IPS-20b (cell line): ENCODE measurements at regions not wholly inside any gene's neighbourhood (a gene's known extent, or its start where the extent isn't known, plus 50 kb on each side); places are given as distances from the start of the nearest gene placed in this dataset.

Experiments used
- H3K27ac ChIP-seq: one replicate; pipeline ENCODE4 v1.5.1; 2013; ENCODE audit warnings: low read length
- H3K27me3 ChIP-seq: 2 replicates; pipeline ENCODE4 v1.6.1; 2013; ENCODE audit warnings: mild to moderate bottlenecking, low read length, inconsistent platforms; ENCODE audit not compliant: insufficient read depth
- H3K36me3 ChIP-seq: 2 replicates; pipeline ENCODE4 v1.6.1; 2013; ENCODE audit warnings: low read depth, mild to moderate bottlenecking, inconsistent platforms, low read length, moderate library complexity; ENCODE audit not compliant: insufficient read depth
- H3K4me1 ChIP-seq: 2 replicates; pipeline ENCODE4 v1.6.1; 2013; ENCODE audit warnings: mild to moderate bottlenecking, control low read depth, inconsistent platforms, low read length, moderate library complexity; ENCODE audit not compliant: insufficient read depth
- H3K4me3 ChIP-seq: 2 replicates; pipeline ENCODE4 v1.5.1; 2013; ENCODE audit warnings: mild to moderate bottlenecking, low read length, inconsistent platforms
- H3K9ac ChIP-seq: 2 replicates; pipeline ENCODE4 v1.6.1; 2013; ENCODE audit warnings: low read depth, mild to moderate bottlenecking, inconsistent platforms, low read length, moderate library complexity
- H3K9me3 ChIP-seq: 2 replicates; pipeline ENCODE4 v1.6.1; 2013; ENCODE audit warnings: mild to moderate bottlenecking, low read depth, low read length, inconsistent platforms; ENCODE audit not compliant: insufficient read depth

DNA sequence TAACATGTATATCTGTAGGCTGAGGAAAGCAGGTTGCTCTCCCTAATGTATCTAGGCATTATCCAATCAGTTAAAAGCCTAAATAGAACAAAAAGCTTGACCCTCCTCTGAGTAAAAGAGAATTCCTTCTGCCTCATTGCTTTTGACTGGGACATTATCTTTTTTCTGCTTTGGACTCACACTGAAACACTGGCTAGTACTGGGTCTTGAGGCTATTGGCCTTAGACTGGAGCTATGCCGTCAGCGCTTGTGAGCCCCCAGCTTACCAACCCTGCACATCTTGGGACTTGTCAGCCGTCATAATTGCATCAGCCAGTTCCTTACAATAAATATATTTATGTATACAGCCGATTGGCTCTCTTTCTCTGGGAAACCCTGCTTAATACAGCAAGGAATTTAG is 206.8 kb upstream of the ARHGAP24 start:
- H3K4me3 ChIP-seq: no peak overlapping the region
- no peaks in the 10 kb centered on the region for H3K27me3 ChIP-seq
- peaks cover 2% of the 10 kb centered on the region; the same call in 1 of the 2 replicates for H3K9me3 ChIP-seq
- H3K9ac ChIP-seq: no peak overlapping the region
- H3K36me3 ChIP-seq: no peaks in the 10 kb centered on the region
- no peak overlapping the region for H3K27ac ChIP-seq
- no peaks in the 10 kb centered on the region for H3K4me1 ChIP-seq

DNA sequence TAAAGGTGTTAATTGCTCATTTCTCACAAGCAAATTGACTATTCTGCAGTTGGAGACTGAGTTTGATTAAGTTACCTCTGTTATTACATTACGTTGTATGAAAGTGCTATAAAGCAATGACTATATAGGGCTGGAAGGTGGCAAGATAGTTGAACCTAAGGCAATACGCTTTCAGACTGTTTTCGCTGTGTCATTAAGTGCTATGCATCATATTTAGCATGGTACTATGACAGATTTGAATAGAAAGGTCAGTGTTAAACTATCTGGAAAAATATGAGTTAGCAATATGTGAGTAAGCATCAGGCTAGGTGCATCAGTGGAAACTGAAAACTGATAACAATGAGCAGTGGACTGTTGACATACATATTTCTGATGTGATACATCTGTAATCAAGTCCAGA is 206.0 kb upstream of the ARHGAP24 start:
- Histone ChIP-seq H3K27me3 (no peaks in the 10 kb centered on the region), H3K9me3 (peaks cover 7% of the 10 kb centered on the region), H3K4me3 (no peak overlapping the region), H3K9ac (no peak overlapping the region), H3K36me3 (no peaks in the 10 kb centered on the region), H3K4me1 (no peaks in the 10 kb centered on the region), H3K27ac (no peak overlapping the region)

DNA sequence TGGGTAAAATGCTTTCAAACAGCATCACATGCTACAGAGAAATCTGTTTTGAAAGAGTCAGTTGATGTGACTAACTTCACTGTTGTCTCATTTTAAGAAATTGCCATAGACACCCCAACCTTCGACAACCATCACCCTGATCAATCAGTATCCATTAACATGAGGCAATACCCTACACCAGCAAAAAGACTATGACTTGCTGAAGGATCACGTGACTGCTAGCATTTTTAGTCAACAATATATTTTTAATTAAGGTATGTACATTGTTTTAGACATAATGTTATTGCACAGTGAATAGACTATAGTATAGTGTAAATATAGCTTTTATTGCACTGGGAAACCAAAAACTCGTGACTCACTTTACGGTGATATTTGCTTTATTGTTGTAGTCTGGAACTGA is 200.0 kb upstream of the ARHGAP24 start:
- H3K4me3 ChIP-seq: no peak overlapping the region
- H3K36me3 ChIP-seq: no peaks in the 10 kb centered on the region
- no peaks in the 10 kb centered on the region for H3K27me3 ChIP-seq
- no peaks in the 10 kb centered on the region for H3K4me1 ChIP-seq
- H3K9ac ChIP-seq: no peak overlapping the region
- no peak overlapping the region for H3K27ac ChIP-seq
- H3K9me3 ChIP-seq: peaks cover 10% of the 10 kb centered on the region

DNA sequence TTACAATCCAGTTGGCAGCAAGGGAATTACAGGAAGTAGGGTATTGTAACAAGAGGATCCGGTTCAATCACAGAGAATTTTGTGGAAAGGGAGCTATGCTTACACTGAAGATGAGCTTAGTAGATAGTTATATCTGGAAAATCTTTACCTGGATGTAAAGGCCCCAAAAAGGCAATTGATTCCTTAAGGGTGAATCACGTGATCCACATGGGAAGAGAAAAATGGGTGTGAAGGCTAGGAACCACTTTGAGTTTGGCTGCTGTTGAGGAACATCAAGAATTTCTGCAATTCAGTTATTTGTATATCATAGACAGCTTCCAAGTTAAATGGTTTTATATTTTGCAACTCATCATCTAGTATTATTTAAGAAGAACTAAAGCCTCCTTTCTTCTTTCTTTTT is 194.0 kb upstream of the ARHGAP24 start:
- H3K9ac ChIP-seq: no peak overlapping the region
- no peak overlapping the region for H3K27ac ChIP-seq
- no peaks in the 10 kb centered on the region for H3K36me3 ChIP-seq
- no peaks in the 10 kb centered on the region for H3K4me1 ChIP-seq
- H3K27me3 ChIP-seq: no peaks in the 10 kb centered on the region
- H3K9me3 ChIP-seq: no peaks in the 10 kb centered on the region
- no peak overlapping the region for H3K4me3 ChIP-seq

DNA sequence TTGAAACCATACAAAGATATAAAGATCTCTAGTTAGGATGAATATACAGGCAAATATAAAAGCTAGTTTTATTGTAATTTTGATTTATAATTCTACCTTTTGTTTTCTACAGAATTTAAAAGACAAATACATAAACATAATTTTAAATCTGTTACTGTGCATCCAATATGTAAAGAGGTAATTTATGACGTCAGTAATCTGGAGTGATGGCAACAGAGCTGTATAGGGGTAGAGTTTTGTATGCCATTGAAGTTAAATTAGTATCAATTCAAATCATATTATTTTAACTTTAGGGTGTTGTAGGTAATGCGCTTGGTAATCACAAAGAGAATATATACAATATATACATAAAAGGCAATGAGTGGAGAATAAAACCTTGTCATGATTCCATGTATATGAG is 183.7 kb upstream of the ARHGAP24 start:
- H3K9me3 ChIP-seq: no peaks in the 10 kb centered on the region
- no peaks in the 10 kb centered on the region for H3K27me3 ChIP-seq
- no peaks in the 10 kb centered on the region for H3K4me1 ChIP-seq
- no peak overlapping the region for H3K9ac ChIP-seq
- no peak overlapping the region for H3K27ac ChIP-seq
- no peak overlapping the region for H3K4me3 ChIP-seq
- H3K36me3 ChIP-seq: no peaks in the 10 kb centered on the region

DNA sequence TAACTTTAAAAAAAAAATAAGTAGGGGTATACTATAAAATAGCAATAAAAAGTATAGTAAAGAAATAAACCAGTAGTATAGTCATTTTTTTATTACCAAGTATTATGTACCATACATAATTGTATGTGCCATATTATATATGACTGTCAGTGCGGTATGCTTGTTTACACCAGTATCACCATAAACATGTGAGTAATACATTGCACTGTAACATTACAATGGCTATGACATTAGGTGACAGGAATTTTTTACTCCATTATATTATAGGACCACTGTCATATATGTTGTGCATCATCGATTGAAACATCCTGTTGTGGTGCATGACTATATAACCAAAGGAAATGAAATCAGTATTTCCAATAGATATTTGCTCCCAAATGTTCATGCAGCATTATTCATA is 176.9 kb upstream of the ARHGAP24 start:
- no peaks in the 10 kb centered on the region for H3K36me3 ChIP-seq
- H3K27me3 ChIP-seq: no peaks in the 10 kb centered on the region
- H3K4me3 ChIP-seq: no peak overlapping the region
- H3K9ac ChIP-seq: no peak overlapping the region
- no peak overlapping the region for H3K27ac ChIP-seq
- peaks cover 6% of the 10 kb centered on the region; the same call in 1 of the 2 replicates for H3K4me1 ChIP-seq
- no peaks in the 10 kb centered on the region for H3K9me3 ChIP-seq

DNA sequence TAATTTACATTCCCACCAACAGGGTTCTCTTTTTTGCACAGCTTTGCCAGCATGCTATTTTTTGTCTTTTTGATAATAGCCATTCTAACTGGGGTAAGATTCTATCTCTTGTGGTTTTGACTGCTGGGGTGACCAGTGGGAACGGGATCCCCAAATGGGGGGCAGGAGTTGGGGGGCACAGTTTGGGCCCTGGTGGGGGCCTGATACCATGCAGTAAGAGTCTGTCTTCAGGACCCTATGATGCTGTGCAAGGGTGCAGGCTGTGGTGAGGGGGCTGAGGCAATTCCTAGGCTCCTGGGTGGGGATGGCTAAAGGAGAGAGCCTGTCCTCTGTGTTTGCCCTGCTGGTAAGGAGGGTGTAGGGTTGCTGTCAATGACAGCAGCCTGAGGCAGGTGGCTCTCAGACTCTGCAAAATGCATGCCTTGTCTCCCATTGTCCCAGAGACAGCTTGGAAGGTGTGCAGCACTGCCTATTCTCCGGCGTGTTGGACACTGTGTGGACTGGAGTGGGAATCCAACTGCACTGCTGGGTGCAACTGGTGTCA is 172.7 kb upstream of the ARHGAP24 start:
- H3K27ac ChIP-seq: no peak overlapping the region
- H3K36me3 ChIP-seq: no peaks in the 10 kb centered on the region
- no peak overlapping the region for H3K9ac ChIP-seq

DNA sequence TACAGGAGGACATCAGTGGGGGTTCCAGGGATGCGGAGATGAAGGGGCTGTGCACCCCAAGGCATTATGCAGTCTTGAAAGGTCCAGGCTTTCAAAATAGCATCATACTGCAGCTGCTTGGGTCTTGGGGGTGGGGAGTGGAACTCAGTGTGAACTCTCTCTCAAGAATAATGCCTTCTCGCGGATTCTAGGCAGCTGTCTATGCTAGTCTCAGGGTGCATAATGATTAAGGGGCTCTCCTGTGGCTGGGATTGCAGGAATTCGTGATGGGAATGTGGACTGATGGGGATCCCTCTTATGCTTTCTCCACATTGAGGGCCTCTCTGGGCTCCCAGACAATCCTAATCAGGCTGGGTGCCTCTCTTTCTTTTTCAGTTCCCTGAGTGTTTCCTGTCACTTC is 172.2 kb upstream of the ARHGAP24 start:
- Histone ChIP-seq H3K4me3 (no peak overlapping the region), H3K27ac (no peak overlapping the region), H3K9ac (no peak overlapping the region), H3K4me1 (peaks cover 14% of the 10 kb centered on the region; the same call in 1 of the 2 replicates), H3K36me3 (no peaks in the 10 kb centered on the region), H3K27me3 (no peaks in the 10 kb centered on the region), H3K9me3 (no peaks in the 10 kb centered on the region)

More for the DNA sequence above, 172.7 kb upstream of the ARHGAP24 start:
- Histone ChIP-seq H3K9me3 (no peaks in the 10 kb centered on the region), H3K4me3 (no peak overlapping the region), H3K4me1 (peaks cover 14% of the 10 kb centered on the region; the same call in 1 of the 2 replicates), H3K27me3 (no peaks in the 10 kb centered on the region)

DNA sequence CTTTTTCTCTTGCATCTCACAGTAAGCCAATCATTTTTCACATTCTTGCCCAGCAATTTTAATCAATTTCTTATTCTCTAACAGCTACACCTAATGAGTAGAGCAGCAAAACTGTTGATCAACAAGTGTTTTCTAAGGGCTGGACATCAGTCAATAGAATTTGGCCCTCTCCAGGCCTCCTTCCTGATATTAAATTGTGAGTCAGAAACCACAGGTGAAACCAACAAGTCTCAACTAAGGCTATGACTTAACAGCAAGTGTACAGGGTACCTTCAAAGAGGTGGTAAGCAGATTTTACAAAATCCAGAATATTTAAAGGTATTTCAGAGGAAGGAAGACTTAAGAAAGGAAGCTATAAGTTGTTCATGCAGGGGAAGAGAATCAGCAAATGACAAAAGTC is 156.5 kb upstream of the ARHGAP24 start:
- H3K27ac ChIP-seq: no peak overlapping the region
- H3K27me3 ChIP-seq: no peaks in the 10 kb centered on the region
- no peaks in the 10 kb centered on the region for H3K4me1 ChIP-seq
- H3K36me3 ChIP-seq: 0 out of 2 replicates have a peak, but pooled peaks cover 3% of the 10 kb centered on the region
- no peak overlapping the region for H3K9ac ChIP-seq
- H3K4me3 ChIP-seq: no peak overlapping the region
- peaks cover 33% of the 10 kb centered on the region for H3K9me3 ChIP-seq

DNA sequence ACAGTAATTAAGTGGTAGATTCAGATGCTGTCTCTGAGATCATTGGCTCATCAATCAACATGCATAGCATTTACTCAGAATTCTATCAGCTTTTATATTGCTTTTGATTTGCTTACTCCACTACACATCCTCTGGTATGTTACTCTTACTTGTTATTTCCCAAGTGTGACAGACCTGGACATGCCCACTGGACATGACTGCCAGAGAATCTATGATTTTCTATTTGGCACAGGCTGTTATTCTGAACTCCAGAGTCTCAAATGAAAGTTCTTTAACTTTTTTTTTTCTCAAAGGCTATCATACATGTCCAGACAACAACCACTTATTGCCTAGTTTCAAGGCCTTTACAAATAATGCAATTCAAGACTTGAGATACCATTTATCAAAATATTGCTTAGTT is 116.1 kb upstream of the ARHGAP24 start:
- Histone ChIP-seq H3K9ac (no peak overlapping the region), H3K27ac (no peak overlapping the region), H3K27me3 (no peaks in the 10 kb centered on the region), H3K4me1 (no peaks in the 10 kb centered on the region), H3K36me3 (no peaks in the 10 kb centered on the region), H3K4me3 (no peak overlapping the region), H3K9me3 (peaks cover 11% of the 10 kb centered on the region)

DNA sequence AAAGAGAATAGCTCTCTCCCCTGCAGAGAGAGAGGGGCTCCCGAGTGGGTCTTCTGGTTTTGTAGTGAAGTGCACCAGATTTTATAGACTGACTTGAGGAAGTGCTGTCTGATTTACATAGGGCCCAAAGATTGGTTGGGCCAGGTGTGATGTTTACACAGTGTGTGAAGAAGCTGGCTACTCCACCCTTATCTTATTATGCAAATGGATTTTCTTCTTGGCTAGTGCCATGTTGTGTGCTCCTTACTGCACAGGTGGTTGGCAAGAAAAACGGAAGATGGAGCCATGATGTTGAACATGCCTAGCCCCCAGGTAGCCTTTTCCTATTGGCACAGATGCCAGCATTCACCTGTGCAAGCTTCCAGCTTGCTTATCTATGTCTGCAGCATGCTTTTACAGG is 112.4 kb upstream of the ARHGAP24 start:
- Histone ChIP-seq H3K36me3 (no peaks in the 10 kb centered on the region), H3K4me3 (no peak overlapping the region), H3K27ac (no peak overlapping the region), H3K4me1 (peaks cover 4% of the 10 kb centered on the region; the same call in 1 of the 2 replicates), H3K9ac (no peak overlapping the region), H3K27me3 (no peaks in the 10 kb centered on the region), H3K9me3 (peaks cover 11% of the 10 kb centered on the region)

DNA sequence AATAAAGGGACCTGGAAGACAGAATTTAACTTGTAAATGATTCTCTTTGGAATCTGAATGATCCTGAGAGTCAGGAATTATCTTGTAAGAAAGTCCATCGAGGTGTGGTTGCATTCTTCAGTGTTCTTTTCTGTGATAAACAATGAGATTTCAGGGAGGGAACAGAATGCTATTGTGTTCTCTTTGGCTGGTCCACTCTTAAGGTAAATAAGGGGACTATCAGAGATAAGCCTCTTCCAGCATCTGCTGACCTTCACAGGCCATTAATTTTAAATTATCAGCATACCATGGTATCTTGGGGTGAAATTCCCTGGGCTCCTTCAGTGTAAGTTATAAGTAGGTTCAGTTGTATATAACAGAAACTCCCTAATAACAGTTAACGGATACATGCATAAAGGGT is 107.1 kb upstream of the ARHGAP24 start:
- Histone ChIP-seq H3K4me1 (peaks cover 18% of the 10 kb centered on the region; the same call in 1 of the 2 replicates), H3K9ac (no peak overlapping the region), H3K27ac (no peak overlapping the region), H3K9me3 (no peaks in the 10 kb centered on the region), H3K27me3 (no peaks in the 10 kb centered on the region), H3K36me3 (no peaks in the 10 kb centered on the region), H3K4me3 (no peak overlapping the region)
